AG10803 (cell line): ENCODE measurements at regions not wholly inside any gene's neighbourhood (a gene's known extent, or its start where the extent isn't known, plus 50 kb on each side); places are given as distances from the start of the nearest gene placed in this dataset.

Source experiments
- DNase-seq: peaks from one replicate; pipeline ENCODE4 v3.0.0; 2010; ENCODE audit warnings: low read depth
- H3K4me3 ChIP-seq: 2 replicates; pipeline ENCODE4 v1.5.1; 2011; ENCODE audit warnings: mild to moderate bottlenecking, low read length, control low read depth
- CTCF ChIP-seq: conservative IDR thresholded peaks from 2 replicates; pipeline ENCODE4 v1.5.1; 2011; ENCODE audit warnings: mild to moderate bottlenecking, low read length, control low read depth, inconsistent platforms

GRCh38 chr9:18182636-18183035 lies 291.3 kb upstream of the ADAMTSL1 start:
- no peak overlapping the region for H3K4me3 ChIP-seq
- no peak for TF ChIP-seq CTCF
- DNase-seq, result no peak

GRCh38 chr9:18183974-18184373 lies 290.0 kb upstream of the ADAMTSL1 start:
- H3K4me3 ChIP-seq, result no peak overlapping the region
- TF ChIP-seq CTCF, result no peak
- no peak for DNase-seq

- no peak overlapping the region for H3K4me3 ChIP-seq
- peak; percentile 3 for DNase-seq
- no peak for TF ChIP-seq CTCF
Observed at GRCh38 chr9:18184401-18184800, 289.6 kb upstream of the ADAMTSL1 start.

GRCh38 chr9:18185196-18185595 lies 288.8 kb upstream of the ADAMTSL1 start:
- no peak overlapping the region for H3K4me3 ChIP-seq
- TF ChIP-seq CTCF, result no peak
- DNase-seq, result no peak

GRCh38 chr9:18188971-18189370 lies 285.0 kb upstream of the ADAMTSL1 start:
- no peak for DNase-seq
- no peak overlapping the region for H3K4me3 ChIP-seq
- TF ChIP-seq CTCF, result no peak

GRCh38 chr9:18189871-18190670 lies 283.9 kb upstream of the ADAMTSL1 start:
- H3K4me3 ChIP-seq, result no peak overlapping the region
- no peak for TF ChIP-seq CTCF
- DNase-seq, result no peak

- H3K4me3 ChIP-seq, result no peak overlapping the region
- DNase-seq, result no peak
- no peak; the same call in 1 of the 2 replicates for TF ChIP-seq CTCF
Observed at GRCh38 chr9:18190671-18191374, 283.1 kb upstream of the ADAMTSL1 start.
